Fibroblast of skin of scalp (primary cell): ENCODE measurements at regions not wholly inside any gene's neighbourhood (a gene's known extent, or its start where the extent isn't known, plus 50 kb on each side); places are given as distances from the start of the nearest gene placed in this dataset.
"Not testable (repeated sequence)": the region's sequence is repeated elsewhere in the genome, so short reads cannot be mapped to it uniquely, and the experiment has no call there.

ENCODE experiments used
- DNase-seq: peaks from one replicate; pipeline ENCODE4 v3.0.0-alpha.2; 2013

- DNase-seq, result no peak
Observed at GRCh38 chr12:89875225-89875624, 166.6 kb upstream of the ATP2B1 start.

GRCh38 chr12:89874146-89874545 is 165.5 kb upstream of the ATP2B1 start:
- DNase-seq, result no peak

GRCh38 chr12:89873745-89874144 is 165.1 kb upstream of the ATP2B1 start:
- DNase-seq, result no peak

GRCh38 chr12:89872922-89873630 is 164.4 kb upstream of the ATP2B1 start:
- DNase-seq, result no peak

- DNase-seq, result no peak
Observed at GRCh38 chr12:89870413-89871184, 162.0 kb upstream of the ATP2B1 start.

- not testable (repeated sequence) for DNase-seq
Observed at GRCh38 chr12:89867611-89868010, 159.0 kb upstream of the ATP2B1 start.

GRCh38 chr12:89864411-89864810 is 155.8 kb upstream of the ATP2B1 start:
- no peak for DNase-seq

GRCh38 chr12:89863968-89864367 is 155.3 kb upstream of the ATP2B1 start:
- no peak for DNase-seq

GRCh38 chr12:89863493-89863938 is 154.9 kb upstream of the ATP2B1 start:
- DNase-seq, result no peak

- no peak for DNase-seq
Observed at GRCh38 chr12:89862511-89863445, 154.1 kb upstream of the ATP2B1 start.

GRCh38 chr12:89861086-89861485 is 152.4 kb upstream of the ATP2B1 start:
- DNase-seq, result no peak

- DNase-seq, result no peak
Observed at GRCh38 chr12:89859508-89860220, 151.0 kb upstream of the ATP2B1 start.

- DNase-seq, result no peak
Observed at GRCh38 chr12:89858718-89859117, 150.1 kb upstream of the ATP2B1 start.

- DNase-seq, result no peak
Observed at GRCh38 chr12:89857652-89858274, 149.1 kb upstream of the ATP2B1 start.

- peak; percentile 70 for DNase-seq
Observed at GRCh38 chr12:89856431-89856830, 147.8 kb upstream of the ATP2B1 start.

- DNase-seq, result no peak
Observed at GRCh38 chr12:89848732-89849131, 140.1 kb upstream of the ATP2B1 start.

- no peak for DNase-seq
Observed at GRCh38 chr12:89846473-89847055, 137.9 kb upstream of the ATP2B1 start.

- no peak for DNase-seq
Observed at GRCh38 chr12:89845767-89846166, 137.1 kb upstream of the ATP2B1 start.

GRCh38 chr12:89845366-89845765 is 136.7 kb upstream of the ATP2B1 start:
- DNase-seq, result no peak

- no peak for DNase-seq
Observed at GRCh38 chr12:89844539-89844938, 135.9 kb upstream of the ATP2B1 start.

GRCh38 chr12:89840162-89840922 is 131.7 kb upstream of the ATP2B1 start:
- DNase-seq, result no peak
